Mucosa of descending colon (tissue), 3 donors: ENCODE measurements at regions not wholly inside any gene's neighbourhood (a gene's known extent, or its start where the extent isn't known, plus 50 kb on each side); places are given as distances from the start of the nearest gene placed in this dataset.

ENCODE experiments used
- ATAC-seq: fragments of 200-7000 bp; cut with Tn5 transposase; one replicate; pipeline ENCODE4 v1.9.1; 2020; ENCODE audit warnings: mild to moderate bottlenecking, moderate library complexity
- DNase-seq, 3 donors: peaks; one replicate each; pipeline ENCODE4 v3.0.0-alpha.2; 2020
- H3K36me3 ChIP-seq: fragments of 200-600 bp; one replicate; pipeline ENCODE4 v1.8.0; 2021; ENCODE audit warnings: low read depth, mild to moderate bottlenecking
- H3K4me1 ChIP-seq: fragments of 200-600 bp; one replicate; pipeline ENCODE4 v1.8.0; 2021; ENCODE audit warnings: low read depth, mild to moderate bottlenecking
- H3K4me3 ChIP-seq: fragments of 200-600 bp; one replicate; pipeline ENCODE4 v1.8.0; 2021; ENCODE audit warnings: mild to moderate bottlenecking
- H3K9me3 ChIP-seq: fragments of 200-600 bp; one replicate; pipeline ENCODE4 v1.8.0; 2021; ENCODE audit warnings: mild to moderate bottlenecking
- intact Hi-C, 2 donors: fragments of 100-400 bp; cut with DNase I in 1 of 2; cut with micrococcal nuclease in 1 of 2; formaldehyde crosslinking; loops; one replicate each; pipeline versions ENCODE4 v1.11.0 to v1.11.1; 2022; cut with DNase I, micrococcal nuclease
- TF ChIP-seq, protein P1 (sequence below): fragments of 200-600 bp; IDR thresholded peaks from one replicate; pipeline ENCODE4 v1.8.0; 2022; ENCODE audit warnings: antibody characterized with exemption, mild to moderate bottlenecking
- donor health status: DM: no; HTN: no; CAD: no; lungs with moderate emphysema.
- donor health status: DM: no; HTN: no; CAD: no.
- donor health status: DM: no; HTN: yes; CAD: no.

DNA sequence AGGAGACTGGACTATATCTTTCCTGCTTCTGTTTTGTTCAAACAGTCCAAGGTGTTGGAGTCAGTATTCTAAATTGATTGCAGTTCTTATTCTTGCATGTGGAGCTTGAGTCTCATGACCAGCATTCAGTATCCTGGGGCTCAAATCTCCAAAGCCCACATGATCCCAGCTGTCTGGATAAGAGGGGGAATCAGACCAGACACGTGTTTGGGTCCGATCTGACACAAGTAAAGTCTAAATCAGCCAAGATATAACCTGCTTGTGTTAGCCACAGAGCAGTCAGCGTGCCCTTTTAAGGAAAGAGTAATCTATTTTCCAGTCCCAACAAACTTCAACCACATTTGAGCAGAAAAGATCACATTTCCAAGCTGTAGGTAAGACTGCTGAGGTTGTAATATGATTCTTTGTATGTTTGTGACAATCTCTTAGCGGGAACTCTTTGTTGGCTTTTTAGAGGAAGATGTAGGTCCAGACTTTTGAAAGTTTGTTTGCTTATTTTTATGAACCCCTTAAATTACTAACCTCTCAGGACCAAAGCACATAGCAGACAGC, 334.6 kb downstream of the SLC4A3 start:
- Histone ChIP-seq H3K9me3 (no peaks in the 10 kb centered on the region), H3K4me3 (no peak overlapping the region), H3K36me3 (no peaks in the 10 kb centered on the region), H3K4me1 (no peaks in the 10 kb centered on the region)
- TF ChIP-seq, protein P1, sequence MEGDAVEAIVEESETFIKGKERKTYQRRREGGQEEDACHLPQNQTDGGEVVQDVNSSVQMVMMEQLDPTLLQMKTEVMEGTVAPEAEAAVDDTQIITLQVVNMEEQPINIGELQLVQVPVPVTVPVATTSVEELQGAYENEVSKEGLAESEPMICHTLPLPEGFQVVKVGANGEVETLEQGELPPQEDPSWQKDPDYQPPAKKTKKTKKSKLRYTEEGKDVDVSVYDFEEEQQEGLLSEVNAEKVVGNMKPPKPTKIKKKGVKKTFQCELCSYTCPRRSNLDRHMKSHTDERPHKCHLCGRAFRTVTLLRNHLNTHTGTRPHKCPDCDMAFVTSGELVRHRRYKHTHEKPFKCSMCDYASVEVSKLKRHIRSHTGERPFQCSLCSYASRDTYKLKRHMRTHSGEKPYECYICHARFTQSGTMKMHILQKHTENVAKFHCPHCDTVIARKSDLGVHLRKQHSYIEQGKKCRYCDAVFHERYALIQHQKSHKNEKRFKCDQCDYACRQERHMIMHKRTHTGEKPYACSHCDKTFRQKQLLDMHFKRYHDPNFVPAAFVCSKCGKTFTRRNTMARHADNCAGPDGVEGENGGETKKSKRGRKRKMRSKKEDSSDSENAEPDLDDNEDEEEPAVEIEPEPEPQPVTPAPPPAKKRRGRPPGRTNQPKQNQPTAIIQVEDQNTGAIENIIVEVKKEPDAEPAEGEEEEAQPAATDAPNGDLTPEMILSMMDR, result no peak
- DNase-seq (no peak), ATAC-seq (no peak)
- intact Hi-C loops, result no loop called here

DNA sequence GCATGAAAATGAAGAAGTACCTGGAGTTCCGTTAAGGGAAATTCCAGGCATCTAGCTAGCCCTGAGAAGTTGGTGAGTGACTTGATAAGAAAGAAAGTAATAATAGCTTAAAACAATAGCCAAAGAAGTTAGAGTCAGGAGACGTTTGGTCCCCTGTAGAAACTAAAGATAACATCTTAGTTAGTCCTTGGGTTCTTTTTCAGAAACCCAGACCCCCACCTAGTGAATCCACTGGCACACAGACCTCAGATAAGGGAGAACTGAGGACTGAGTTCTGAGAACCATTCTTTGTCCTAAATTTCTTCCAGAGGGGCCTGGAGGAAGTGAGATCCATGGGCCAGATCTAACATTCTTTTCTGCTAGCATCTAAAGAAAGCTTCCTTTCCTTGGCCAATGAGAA, 335.4 kb downstream of the SLC4A3 start:
- ATAC-seq (no peak), DNase-seq (no peak)
- TF ChIP-seq, protein P1, result no peak
- H3K9me3 ChIP-seq, result no peaks in the 10 kb centered on the region
- no peak overlapping the region for H3K4me3 ChIP-seq
- H3K4me1 ChIP-seq, result no peaks in the 10 kb centered on the region
- no peaks in the 10 kb centered on the region for H3K36me3 ChIP-seq
- intact Hi-C loops, result no loop called here

DNA sequence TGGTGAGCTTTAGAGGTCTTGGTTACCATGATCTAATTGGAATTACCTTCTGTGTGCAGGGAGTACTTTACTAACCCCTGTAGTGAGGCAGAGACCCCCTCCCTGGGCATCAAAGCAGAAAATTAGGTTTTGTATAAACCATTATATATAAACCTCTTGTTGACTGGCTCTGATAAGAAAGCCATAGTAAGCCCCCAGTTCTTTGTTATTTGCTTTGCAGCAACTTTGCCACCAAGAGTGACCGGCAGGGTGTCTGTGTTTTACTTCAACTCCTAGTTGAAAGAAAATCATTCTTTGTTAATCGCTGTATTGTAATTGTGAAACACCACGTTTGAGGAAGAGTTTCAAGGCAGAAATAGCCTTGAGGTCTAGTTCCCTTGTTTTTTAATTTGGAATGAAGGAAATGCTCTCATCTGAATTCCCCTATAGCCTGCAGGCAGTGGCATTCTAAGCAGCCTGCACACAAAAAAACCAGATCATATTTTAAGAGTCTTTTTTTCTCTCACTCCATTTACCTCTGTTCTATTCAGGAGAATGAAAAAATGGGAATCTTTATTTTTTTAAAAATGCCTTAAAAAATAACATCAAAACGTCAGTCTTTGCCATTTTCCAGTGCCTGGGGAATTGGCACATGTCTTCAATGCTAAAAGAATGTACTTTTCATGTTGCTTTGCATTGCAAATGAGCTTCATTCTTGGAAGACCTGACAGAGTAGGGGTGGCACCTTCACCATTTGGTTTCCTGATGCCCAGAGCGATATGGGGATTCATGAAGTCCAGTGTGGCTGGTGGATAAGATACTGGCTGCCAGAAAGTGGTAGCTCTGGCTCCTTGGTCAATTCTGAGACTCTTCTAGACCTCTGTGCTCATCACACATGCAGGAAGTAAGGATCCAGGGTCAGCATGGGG, 338.1 kb downstream of the SLC4A3 start:
- H3K9me3 ChIP-seq, result no peaks in the 10 kb centered on the region
- no peak overlapping the region for H3K4me3 ChIP-seq
- no peak for ATAC-seq
- no peaks in the 10 kb centered on the region for H3K36me3 ChIP-seq
- no peak for DNase-seq
- intact Hi-C loops, result no loop called here
- TF ChIP-seq, protein P1, result no peak
- H3K4me1 ChIP-seq, result no peaks in the 10 kb centered on the region

DNA sequence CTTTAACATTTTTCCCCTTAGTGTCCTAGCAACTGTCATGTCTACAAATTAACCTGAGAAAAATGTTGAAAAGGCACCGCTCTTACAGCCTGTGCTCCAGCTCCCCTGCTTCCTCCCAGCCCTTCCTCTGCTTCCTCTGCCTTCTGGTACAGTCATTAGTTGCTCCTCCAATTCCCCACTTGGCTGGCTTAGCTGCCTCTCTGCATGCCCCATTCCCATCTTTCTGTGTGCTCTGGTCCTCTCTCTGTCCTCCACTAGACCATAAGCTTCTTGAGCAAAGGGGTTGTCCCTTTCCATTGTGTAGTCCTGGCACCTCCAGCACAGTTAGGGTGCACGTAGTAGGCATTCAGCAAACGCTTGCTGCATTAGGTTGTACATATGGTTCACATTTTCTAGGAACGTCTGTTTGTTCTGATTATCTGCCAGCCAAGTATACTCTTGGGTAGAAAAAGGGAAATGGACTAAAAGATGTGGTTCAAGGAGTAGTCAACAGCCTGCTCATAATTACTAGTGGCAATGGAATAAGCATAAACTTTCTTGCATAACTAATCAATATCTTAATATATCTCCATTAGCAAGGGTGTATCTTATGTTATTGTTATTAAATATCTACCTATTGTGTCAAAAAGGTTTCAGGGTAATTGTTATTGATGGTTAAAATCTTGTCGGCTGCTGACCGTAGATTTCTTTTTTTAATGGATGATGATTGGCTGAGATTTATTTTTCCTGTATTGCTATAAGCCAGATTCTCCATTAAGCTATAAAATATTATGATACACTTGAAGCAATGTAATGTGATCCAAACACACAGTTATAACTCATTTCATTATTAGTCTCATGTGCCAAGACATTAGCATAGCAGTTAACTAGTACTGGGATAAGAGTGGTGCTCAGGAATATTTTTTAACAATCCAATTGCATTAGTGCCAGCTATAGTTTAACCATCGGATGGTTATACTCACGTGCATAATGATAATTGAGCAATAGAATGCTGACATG, 340.1 kb downstream of the SLC4A3 start:
- ATAC-seq, result no peak
- TF ChIP-seq, protein P1, result no peak
- intact Hi-C loops, result no loop called here
- no peak overlapping the region for H3K4me3 ChIP-seq
- H3K4me1 ChIP-seq, result no peaks in the 10 kb centered on the region
- H3K9me3 ChIP-seq, result no peaks in the 10 kb centered on the region
- H3K36me3 ChIP-seq, result no peaks in the 10 kb centered on the region
- no peak for DNase-seq

DNA sequence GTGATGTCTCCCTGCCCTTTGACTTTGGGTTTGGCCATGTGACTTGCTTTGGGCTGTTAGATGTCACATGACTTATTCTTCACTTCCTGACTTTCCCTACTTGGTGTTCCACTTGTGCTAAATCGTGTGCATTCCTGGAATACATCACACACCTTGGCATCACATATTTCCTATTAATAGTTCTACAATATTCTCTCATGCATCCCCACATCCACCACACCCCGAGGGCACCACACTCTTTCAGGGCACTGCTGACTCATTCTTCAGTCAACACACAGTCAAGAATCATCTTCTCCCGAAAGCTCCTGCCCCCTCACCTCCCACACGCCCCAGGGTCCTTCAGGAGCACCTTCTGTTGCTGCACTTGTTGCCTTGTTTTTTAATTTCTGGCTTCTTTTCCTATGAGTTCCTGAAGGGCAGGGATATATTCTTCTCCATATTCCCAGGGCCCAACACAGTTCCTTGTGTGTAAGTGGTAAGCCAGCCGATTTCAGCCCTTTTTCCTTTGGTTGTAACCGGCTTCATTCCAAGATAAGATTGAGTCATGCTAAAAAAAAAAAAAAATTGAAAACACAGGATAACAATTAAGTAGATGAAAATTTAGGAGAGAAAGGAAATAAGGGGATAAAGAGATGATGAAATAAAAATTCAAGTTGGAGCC, 341.4 kb downstream of the SLC4A3 start:
- no peak for ATAC-seq
- H3K36me3 ChIP-seq, result no peaks in the 10 kb centered on the region
- no peak overlapping the region for H3K4me3 ChIP-seq
- TF ChIP-seq, protein P1, result no peak
- intact Hi-C loops, result no loop called here
- no peak for DNase-seq
- H3K9me3 ChIP-seq, result no peaks in the 10 kb centered on the region
- H3K4me1 ChIP-seq, result no peaks in the 10 kb centered on the region
